ENCODE measurements at regions not wholly inside any gene's neighbourhood (a gene's known extent, or its start where the extent isn't known, plus 50 kb on each side); places are given as distances from the start of the nearest gene placed in this dataset.
"Not testable (repeated sequence)": the region's sequence is repeated elsewhere in the genome, so short reads cannot be mapped to it uniquely, and the experiment has no call there.

GRCh38 chr15:81728726-81729125 is 317.1 kb downstream of the MEX3B start:
- no peak for DNase-seq (ENCODE audit: extremely low spot score)
- ChIA-PET POLR2A (no interaction called here), CTCF (no interaction called here)
- TF ChIP-seq CTCF (IDR thresholded peaks at IDR 0.05; ENCODE audit: control extremely low read depth, extremely low read depth, low read depth, missing control alignments) = no peak

- no peak for DNase-seq (ENCODE audit: extremely low spot score)
- ChIA-PET CTCF (no interaction called here), POLR2A (no interaction called here)
- TF ChIP-seq CTCF (IDR thresholded peaks at IDR 0.05; ENCODE audit: control extremely low read depth, extremely low read depth, low read depth, missing control alignments) = no peak
Measured at GRCh38 chr15:81725590-81725989, 320.2 kb downstream of the MEX3B start.

GRCh38 chr15:81724536-81724935 is 321.3 kb downstream of the MEX3B start:
- no peak for TF ChIP-seq CTCF (IDR thresholded peaks at IDR 0.05; ENCODE audit: control extremely low read depth, extremely low read depth, low read depth, missing control alignments)
- ChIA-PET CTCF (interaction anchor here (1.7 kb wide), 1 partner anchor 15 kb away, joined by 4 read pairs; no protein-coding TSS in a partner anchor), POLR2A (no interaction called here)
- DNase-seq (ENCODE audit: extremely low spot score) = no peak

- DNase-seq (ENCODE audit: extremely low spot score) = no peak
- no peak for TF ChIP-seq CTCF (IDR thresholded peaks at IDR 0.05; ENCODE audit: control extremely low read depth, extremely low read depth, low read depth, missing control alignments)
- CTCF ChIA-PET = interaction anchor here (1.7 kb wide), 1 partner anchor 16 kb away, joined by 4 read pairs; no protein-coding TSS in a partner anchor
- POLR2A ChIA-PET = no interaction called here
Measured at GRCh38 chr15:81723701-81724100, 322.1 kb downstream of the MEX3B start.

GRCh38 chr15:81723113-81723651 is 322.6 kb downstream of the MEX3B start:
- POLR2A ChIA-PET = no interaction called here
- CTCF ChIA-PET = interaction anchor here (1.7 kb wide), 1 partner anchor 16 kb away, joined by 4 read pairs; no protein-coding TSS in a partner anchor
- DNase-seq (ENCODE audit: extremely low spot score) = no peak
- no peak for TF ChIP-seq CTCF (IDR thresholded peaks at IDR 0.05; ENCODE audit: control extremely low read depth, extremely low read depth, low read depth, missing control alignments)

GRCh38 chr15:81716468-81716867 is 329.4 kb downstream of the MEX3B start:
- DNase-seq (ENCODE audit: extremely low spot score); CTCF ChIA-PET; POLR2A ChIA-PET: not testable (repeated sequence)

GRCh38 chr15:81710328-81710727 is 335.5 kb downstream of the MEX3B start:
- CTCF ChIA-PET = no interaction called here
- POLR2A ChIA-PET = no interaction called here
- TF ChIP-seq CTCF (IDR thresholded peaks at IDR 0.05; ENCODE audit: control extremely low read depth, extremely low read depth, low read depth, missing control alignments) = no peak

GRCh38 chr15:81706816-81707346 is 332.9 kb upstream of the TMC3 start:
- POLR2A ChIA-PET; DNase-seq (ENCODE audit: extremely low spot score); CTCF ChIA-PET: not testable (repeated sequence)

More at GRCh38 chr15:81710328-81710727, 335.5 kb downstream of the MEX3B start:
- DNase-seq (ENCODE audit: extremely low spot score) = no peak

- DNase-seq (ENCODE audit: extremely low spot score); POLR2A ChIA-PET; CTCF ChIA-PET: not testable (repeated sequence)
Measured at GRCh38 chr15:81705727-81706126, 331.7 kb upstream of the TMC3 start.

Measured in GM10248 (cell line).